Stomach smooth muscle (tissue), 2 donors: ENCODE measurements at regions not wholly inside any gene's neighbourhood (a gene's known extent, or its start where the extent isn't known, plus 50 kb on each side); places are given as distances from the start of the nearest gene placed in this dataset.

Source experiments
- H3K27ac ChIP-seq: one replicate; pipeline ENCODE4 v1.7.0; 2013; ENCODE audit warnings: mild to moderate bottlenecking, low read length, inconsistent platforms
- H3K27me3 ChIP-seq, 2 donors: one replicate each; pipeline ENCODE4 v1.7.0; 2013; ENCODE audit warnings: low read length in 2 of 2; ENCODE audit not compliant: insufficient read depth in 2 of 2, control insufficient read depth in 1 of 2
- H3K36me3 ChIP-seq, 2 donors: one replicate each; pipeline ENCODE4 v1.7.0; 2013; ENCODE audit warnings: low read length in 2 of 2; ENCODE audit not compliant: control insufficient read depth in 2 of 2, insufficient read depth in 2 of 2
- H3K4me1 ChIP-seq: one replicate; pipeline ENCODE4 v1.7.0; 2013; ENCODE audit warnings: low read length; ENCODE audit not compliant: control insufficient read depth, insufficient read depth
- H3K4me3 ChIP-seq, 2 donors: one replicate each; pipeline ENCODE4 v1.7.0; 2013; ENCODE audit warnings: low read length in 2 of 2
- H3K9ac ChIP-seq, 2 donors: one replicate each; pipeline ENCODE4 v1.7.0; 2013; ENCODE audit warnings: low read length in 2 of 2, mild to moderate bottlenecking in 1 of 2
- H3K9me3 ChIP-seq, 2 donors: one replicate each; pipeline ENCODE4 v1.7.0; 2013; ENCODE audit warnings: low read length in 2 of 2; ENCODE audit not compliant: control insufficient read depth in 2 of 2
- donor health status: healthy.
- donor health status: Pancreatic carcinoma.

- Histone ChIP-seq H3K4me3 (no peak overlapping the region), H3K36me3 (no peaks in the 10 kb centered on the region), H3K9me3 (no peaks in the 10 kb centered on the region), H3K9ac (no peak overlapping the region), H3K27ac (no peak overlapping the region), H3K4me1 (no peaks in the 10 kb centered on the region), H3K27me3 (no peaks in the 10 kb centered on the region)
Measured at GRCh38 chr5:8851101-8851500, 694.8 kb downstream of the SEMA5A start.

DNA sequence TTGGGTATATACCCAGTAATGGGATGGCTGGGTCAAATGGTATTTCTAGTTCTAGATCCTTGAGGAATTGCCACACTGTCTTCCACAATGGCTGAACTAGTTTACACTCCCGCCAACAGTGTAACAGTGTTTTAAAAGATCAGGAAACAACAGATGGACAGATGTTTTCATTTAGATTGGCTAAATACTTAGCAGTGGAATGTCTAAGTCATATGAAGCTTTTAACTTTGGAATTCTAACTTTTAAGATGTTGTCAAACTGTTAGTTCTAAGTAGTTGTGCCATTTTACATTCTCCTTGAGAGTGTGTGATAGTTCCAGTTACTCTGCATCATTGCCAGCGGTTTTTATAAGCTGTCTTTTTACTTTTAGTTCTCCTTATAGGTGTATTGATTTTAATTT, 688.8 kb downstream of the SEMA5A start:
- Histone ChIP-seq H3K9me3 (no peaks in the 10 kb centered on the region), H3K27ac (no peak overlapping the region), H3K36me3 (no peaks in the 10 kb centered on the region), H3K4me1 (no peaks in the 10 kb centered on the region), H3K27me3 (no peaks in the 10 kb centered on the region), H3K9ac (no peak overlapping the region), H3K4me3 (no peak overlapping the region)

DNA sequence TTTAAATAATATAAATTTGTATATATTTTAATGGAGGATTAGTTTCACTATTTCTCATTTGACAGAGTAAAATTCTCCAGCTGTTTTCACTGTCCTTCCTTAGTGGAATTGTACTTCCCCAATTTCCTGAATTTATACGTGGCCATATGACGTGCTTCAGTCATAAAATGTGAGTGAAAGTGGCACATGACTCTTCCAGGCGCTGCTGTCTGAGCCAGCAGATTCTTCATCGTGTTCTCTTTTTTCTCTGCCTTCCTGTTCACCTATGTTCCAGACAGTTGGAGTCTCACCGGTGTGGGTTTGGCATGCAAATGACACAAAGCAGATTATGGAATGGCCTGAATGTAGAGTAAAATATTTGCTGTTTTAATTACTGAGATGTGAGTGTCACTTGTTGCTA, 684.1 kb downstream of the SEMA5A start:
- no peaks in the 10 kb centered on the region for H3K9me3 ChIP-seq

GRCh38 chr5:8864053-8864452, 681.8 kb downstream of the SEMA5A start:
- no peaks in the 10 kb centered on the region for H3K36me3 ChIP-seq
- no peak overlapping the region for H3K4me3 ChIP-seq
- no peaks in the 10 kb centered on the region for H3K27me3 ChIP-seq

More for the DNA sequence above, 684.1 kb downstream of the SEMA5A start:
- Histone ChIP-seq H3K27me3 (no peaks in the 10 kb centered on the region), H3K9ac (no peak overlapping the region), H3K4me1 (no peaks in the 10 kb centered on the region), H3K4me3 (no peak overlapping the region), H3K36me3 (no peaks in the 10 kb centered on the region), H3K27ac (no peak overlapping the region)

GRCh38 chr5:8865266-8865665, 680.6 kb downstream of the SEMA5A start:
- Histone ChIP-seq H3K27ac (no peak overlapping the region), H3K4me3 (no peak overlapping the region), H3K27me3 (no peaks in the 10 kb centered on the region), H3K9ac (no peak overlapping the region), H3K36me3 (no peaks in the 10 kb centered on the region), H3K9me3 (no peaks in the 10 kb centered on the region), H3K4me1 (no peaks in the 10 kb centered on the region)

More at GRCh38 chr5:8864053-8864452, 681.8 kb downstream of the SEMA5A start:
- H3K4me1 ChIP-seq = no peaks in the 10 kb centered on the region
- no peaks in the 10 kb centered on the region for H3K9me3 ChIP-seq
- H3K27ac ChIP-seq = no peak overlapping the region
- no peak overlapping the region for H3K9ac ChIP-seq

GRCh38 chr5:8865686-8866374, 680.0 kb downstream of the SEMA5A start:
- H3K36me3 ChIP-seq = no peaks in the 10 kb centered on the region
- H3K9ac ChIP-seq = no peak overlapping the region
- H3K4me1 ChIP-seq = no peaks in the 10 kb centered on the region
- no peak overlapping the region for H3K4me3 ChIP-seq
- H3K9me3 ChIP-seq = no peaks in the 10 kb centered on the region
- H3K27me3 ChIP-seq = no peaks in the 10 kb centered on the region
- no peak overlapping the region for H3K27ac ChIP-seq

DNA sequence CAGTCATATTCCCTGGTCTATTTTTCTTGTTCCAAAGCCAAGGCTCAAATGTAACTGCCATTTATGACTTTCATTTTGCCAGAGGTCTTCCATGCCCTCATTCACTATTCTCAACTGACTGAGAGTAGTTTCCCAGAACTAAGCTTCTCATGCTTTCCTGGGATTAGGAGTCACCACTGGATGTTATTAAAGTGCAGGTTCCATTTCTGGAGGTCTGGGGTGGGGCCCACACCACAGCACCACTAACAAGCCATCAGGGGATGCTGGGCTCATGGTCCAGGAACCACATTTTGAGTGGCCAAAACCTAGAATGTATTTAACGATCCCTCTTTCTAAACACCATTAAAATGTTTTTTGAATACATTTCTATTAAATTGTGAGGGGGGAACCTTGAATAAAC, 677.6 kb downstream of the SEMA5A start:
- Histone ChIP-seq H3K4me3 (no peak overlapping the region), H3K4me1 (no peaks in the 10 kb centered on the region), H3K27ac (no peak overlapping the region), H3K36me3 (no peaks in the 10 kb centered on the region), H3K9ac (no peak overlapping the region), H3K9me3 (no peaks in the 10 kb centered on the region), H3K27me3 (no peaks in the 10 kb centered on the region)

DNA sequence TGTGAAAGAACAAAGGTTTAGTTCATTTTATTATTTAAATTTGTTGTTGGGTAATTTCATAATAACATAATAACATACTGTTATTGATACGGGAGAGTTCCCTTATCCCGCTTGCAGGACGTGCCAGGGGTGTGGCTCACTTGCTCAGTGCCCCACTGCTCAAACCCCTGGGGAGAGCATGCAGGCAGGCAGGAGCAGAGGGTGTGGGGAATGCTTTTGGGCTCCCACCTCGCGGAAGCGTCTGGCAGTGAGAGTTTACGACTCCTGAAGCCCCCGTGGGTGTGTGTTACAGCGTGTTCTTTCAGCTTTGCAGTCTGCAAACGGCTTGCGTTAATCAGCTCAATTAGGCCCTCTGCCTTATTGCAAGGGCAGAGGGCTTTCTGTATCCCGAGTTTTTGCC, 675.9 kb downstream of the SEMA5A start:
- H3K4me1 ChIP-seq = no peaks in the 10 kb centered on the region
- H3K4me3 ChIP-seq = no peak overlapping the region
- no peaks in the 10 kb centered on the region for H3K27me3 ChIP-seq
- no peak overlapping the region for H3K27ac ChIP-seq
- H3K36me3 ChIP-seq = no peaks in the 10 kb centered on the region
- no peaks in the 10 kb centered on the region for H3K9me3 ChIP-seq
- no peak overlapping the region for H3K9ac ChIP-seq

DNA sequence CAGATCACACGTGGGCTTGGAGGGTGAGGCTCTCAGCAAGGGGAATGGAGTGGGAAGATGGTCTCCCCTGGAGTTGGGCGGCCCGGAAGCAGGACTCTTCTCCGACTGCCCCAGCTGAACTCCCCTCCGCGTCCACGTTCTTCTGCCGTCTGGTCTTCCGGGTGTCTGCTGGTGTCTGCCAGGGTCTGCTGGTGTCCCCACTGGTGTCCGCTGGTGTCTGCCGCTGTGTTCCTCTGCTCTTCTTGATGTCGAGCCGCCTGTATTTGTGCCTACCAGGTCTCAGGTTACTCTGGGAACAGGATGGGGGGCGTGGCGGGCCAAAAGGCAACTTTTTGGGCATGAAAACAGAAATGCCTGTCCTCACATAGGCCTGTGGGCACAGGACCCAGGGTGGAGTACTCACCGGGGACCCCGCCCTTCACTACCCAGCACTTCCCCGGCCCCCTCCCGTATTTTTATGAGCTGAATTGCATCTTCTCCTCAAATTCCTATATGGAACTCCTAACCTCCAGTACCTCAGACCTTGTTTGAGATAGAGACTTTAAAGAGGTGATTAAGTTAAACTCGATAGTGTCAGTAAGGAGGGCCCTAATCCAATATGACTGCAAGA, 675.4 kb downstream of the SEMA5A start:
- H3K9me3 ChIP-seq = no peaks in the 10 kb centered on the region
- no peaks in the 10 kb centered on the region for H3K4me1 ChIP-seq
- no peak overlapping the region for H3K4me3 ChIP-seq
- no peak overlapping the region for H3K27ac ChIP-seq
- H3K27me3 ChIP-seq = no peaks in the 10 kb centered on the region
- no peaks in the 10 kb centered on the region for H3K36me3 ChIP-seq
- no peak overlapping the region for H3K9ac ChIP-seq

DNA sequence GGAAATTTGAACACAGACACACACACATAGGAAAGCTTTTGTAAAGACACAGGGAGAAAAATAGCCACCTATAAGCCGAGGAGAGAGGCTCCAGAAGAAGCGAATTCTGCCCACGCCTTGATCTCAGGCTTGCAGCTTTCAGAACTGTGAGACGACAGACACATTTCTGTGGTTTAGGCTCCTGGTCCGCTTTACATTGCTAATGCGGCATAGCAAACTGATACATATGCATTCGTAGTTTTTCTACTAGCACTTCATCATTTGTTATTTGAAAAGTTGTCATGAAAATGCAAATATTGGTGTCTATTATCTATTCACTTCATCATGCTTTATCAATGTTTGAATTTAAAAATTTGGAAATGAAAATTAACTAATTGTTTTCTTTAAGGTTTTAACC, 674.9 kb downstream of the SEMA5A start:
- H3K27ac ChIP-seq = no peak overlapping the region
- H3K36me3 ChIP-seq = no peaks in the 10 kb centered on the region
- no peak overlapping the region for H3K4me3 ChIP-seq
- no peaks in the 10 kb centered on the region for H3K9me3 ChIP-seq
- no peaks in the 10 kb centered on the region for H3K27me3 ChIP-seq
- no peaks in the 10 kb centered on the region for H3K4me1 ChIP-seq
- H3K9ac ChIP-seq = no peak overlapping the region

DNA sequence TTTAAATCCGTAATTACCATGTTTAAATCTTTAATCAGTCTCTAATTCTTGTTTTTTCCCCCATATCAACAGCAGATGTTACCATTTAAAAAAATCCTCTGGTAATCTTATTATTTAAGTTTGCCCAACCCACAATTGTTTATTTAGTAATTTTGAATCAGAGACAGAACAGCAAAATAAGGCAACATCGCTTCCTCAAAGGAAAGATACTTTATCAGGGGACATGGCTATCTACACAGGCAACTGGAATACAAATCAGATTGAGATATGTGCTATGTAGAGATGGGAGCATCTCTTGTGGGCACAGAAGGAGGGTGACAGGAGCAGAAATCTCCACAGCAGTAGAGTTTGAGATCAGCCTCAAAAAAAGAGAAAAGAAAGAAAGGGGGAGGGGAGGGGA, 674.4 kb downstream of the SEMA5A start:
- no peaks in the 10 kb centered on the region for H3K36me3 ChIP-seq
- H3K9ac ChIP-seq = no peak overlapping the region
- no peaks in the 10 kb centered on the region for H3K27me3 ChIP-seq
- no peaks in the 10 kb centered on the region for H3K4me1 ChIP-seq
- H3K27ac ChIP-seq = no peak overlapping the region
- no peaks in the 10 kb centered on the region for H3K9me3 ChIP-seq
- H3K4me3 ChIP-seq = no peak overlapping the region
